RPMI8226 (cell line): ENCODE measurements at regions not wholly inside any gene's neighbourhood (a gene's known extent, or its start where the extent isn't known, plus 50 kb on each side); places are given as distances from the start of the nearest gene placed in this dataset.

Source experiments
- DNase-seq: peaks from one replicate; pipeline ENCODE4 v3.0.0-alpha.2; 2015

- DNase-seq = no peak
Observed at GRCh38 chr5:135697959-135698345, 119.2 kb upstream of the CXCL14 start.

- no peak for DNase-seq
Observed at GRCh38 chr5:135697251-135697958, 118.6 kb upstream of the CXCL14 start.

- no peak for DNase-seq
Observed at GRCh38 chr5:135696317-135696716, 117.5 kb upstream of the CXCL14 start.

GRCh38 chr5:135695656-135696313, 117.0 kb upstream of the CXCL14 start:
- DNase-seq = no peak

- no peak for DNase-seq
Observed at GRCh38 chr5:135694906-135695305, 116.1 kb upstream of the CXCL14 start.

GRCh38 chr5:135694012-135694411, 115.2 kb upstream of the CXCL14 start:
- no peak for DNase-seq

- DNase-seq = no peak
Observed at GRCh38 chr5:135693371-135693955, 114.7 kb upstream of the CXCL14 start.

GRCh38 chr5:135691044-135691443, 112.3 kb upstream of the CXCL14 start:
- no peak for DNase-seq

- no peak for DNase-seq
Observed at GRCh38 chr5:135690466-135690865, 111.7 kb upstream of the CXCL14 start.

GRCh38 chr5:135689506-135689905, 110.7 kb upstream of the CXCL14 start:
- no peak for DNase-seq

GRCh38 chr5:135688385-135688784, 109.6 kb upstream of the CXCL14 start:
- DNase-seq = no peak

- DNase-seq = no peak
Observed at GRCh38 chr5:135683189-135683588, 104.4 kb upstream of the CXCL14 start.

- no peak for DNase-seq
Observed at GRCh38 chr5:135680713-135681112, 101.9 kb upstream of the CXCL14 start.

- no peak for DNase-seq
Observed at GRCh38 chr5:135678640-135679268, 100.0 kb upstream of the CXCL14 start.

GRCh38 chr5:135671966-135672365, 93.2 kb upstream of the CXCL14 start:
- DNase-seq = no peak

GRCh38 chr5:135671052-135671705, 92.4 kb upstream of the CXCL14 start:
- DNase-seq = no peak

- no peak for DNase-seq
Observed at GRCh38 chr5:135670588-135670987, 91.8 kb upstream of the CXCL14 start.

- no peak for DNase-seq
Observed at GRCh38 chr5:135669416-135669815, 90.6 kb upstream of the CXCL14 start.

GRCh38 chr5:135667673-135668072, 88.9 kb upstream of the CXCL14 start:
- DNase-seq = no peak

GRCh38 chr5:135667204-135667603, 88.4 kb upstream of the CXCL14 start:
- DNase-seq = no peak

GRCh38 chr5:135662683-135663082, 83.9 kb upstream of the CXCL14 start:
- no peak for DNase-seq

GRCh38 chr5:135662061-135662481, 83.3 kb upstream of the CXCL14 start:
- no peak for DNase-seq

- DNase-seq = no peak
Observed at GRCh38 chr5:135660826-135661575, 82.2 kb upstream of the CXCL14 start.
